Endothelial cell of umbilical vein (primary cell): ENCODE measurements at regions not wholly inside any gene's neighbourhood (a gene's known extent, or its start where the extent isn't known, plus 50 kb on each side); places are given as distances from the start of the nearest gene placed in this dataset.

ENCODE experiments used
- BruUV-seq: library from RNA; stranded (reverse); fragments of 400-500 nt; replicated peaks from 2 replicates; lab custom pipeline; 2021; lab: Mats Ljungman, UMichigan
- CTCF ChIA-PET: fragments of 300-600, 350-600 bp; sonication (Branson Sonifier 250); formaldehyde crosslinking; loops from one replicate; lab custom pipeline; 2021; ENCODE audit warnings: antibody characterized with exemption, inconsistent platforms; lab: Charles Lee
- POLR2A ChIA-PET: fragments of 300-600, 350-600 bp; sonication (Branson Sonifier 250); formaldehyde crosslinking; loops from one replicate; lab custom pipeline; 2021; ENCODE audit warnings: antibody characterized with exemption, inconsistent platforms; lab: Charles Lee
- DNase-seq: peaks from one replicate; pipeline ENCODE4 v3.0.0-alpha.2; 2011; ENCODE audit warnings: low read depth, low spot score
- FAIRE-seq: peaks from 2 replicates; lab custom pipeline; 2011; peaks lifted over from hg19 to GRCh38; lab: Jason Lieb, UNC
- H2AFZ ChIP-seq: 2 replicates; pipeline ENCODE4 v1.6.0; 2012; ENCODE audit warnings: low read depth, low read length, control low read depth, inconsistent platforms
- H3K27ac ChIP-seq: 2 replicates; pipeline ENCODE4 v1.5.1; 2011; ENCODE audit warnings: low read depth, mild to moderate bottlenecking, control low read depth, low read length, moderate library complexity; ENCODE audit not compliant: insufficient read depth
- H3K27me3 ChIP-seq, 2 experiments: 2 replicates each; pipeline versions ENCODE4 v1.6.0 to v1.6.1; 2011; ENCODE audit warnings: low read length in 2 of 2, mixed read lengths in 1 of 2; ENCODE audit not compliant: control insufficient read depth in 2 of 2, insufficient read depth in 2 of 2
- H3K36me3 ChIP-seq, 2 experiments: 2 replicates in 1 of 2; 3 replicates in 1 of 2; pipeline ENCODE4 v1.5.1; 2011; ENCODE audit warnings: low read length in 2 of 2, mild to moderate bottlenecking in 1 of 2, moderate library complexity in 1 of 2; ENCODE audit not compliant: control insufficient read depth in 2 of 2, insufficient read depth in 2 of 2; ENCODE audit errors: extremely low read depth in 1 of 2
- H3K4me1 ChIP-seq: 3 replicates; pipeline ENCODE4 v1.5.1; 2011; ENCODE audit warnings: mild to moderate bottlenecking, low read length; ENCODE audit not compliant: control insufficient read depth, insufficient read depth; ENCODE audit errors: extremely low read depth
- H3K4me2 ChIP-seq: 2 replicates; pipeline ENCODE4 v1.6.1; 2011; ENCODE audit warnings: low read length, control low read depth, mixed read lengths; ENCODE audit not compliant: insufficient read depth
- H3K4me3 ChIP-seq, 3 experiments: fragments of 200-600 bp in 1 of 3; sonication (generic), shearing (Covaris generic) in 1 of 3; replicated peaks in 1 of 3; 2 replicates each; pipeline ENCODE4 v1.5.1; 2011 to 2016; ENCODE audit warnings: control low read depth in 3 of 3, low read length in 3 of 3, mild to moderate bottlenecking in 2 of 3, inconsistent platforms in 1 of 3, low read depth in 1 of 3, moderate library complexity in 1 of 3; ENCODE audit not compliant: insufficient read depth in 1 of 3
- H3K79me2 ChIP-seq: 2 replicates; pipeline ENCODE4 v1.6.0; 2012; ENCODE audit warnings: low read length, inconsistent platforms; ENCODE audit not compliant: control insufficient read depth, insufficient read depth
- H3K9ac ChIP-seq: replicated peaks from 2 replicates; pipeline ENCODE3; 2011; ENCODE audit warnings: low read length, control low read depth; ENCODE audit not compliant: insufficient read depth; ENCODE audit errors: extremely low read depth
- H3K9me1 ChIP-seq: replicated peaks from 3 replicates; pipeline ENCODE4 v1.6.0; 2011; ENCODE audit warnings: mild to moderate bottlenecking, low read length; ENCODE audit not compliant: control insufficient read depth, insufficient read depth; ENCODE audit errors: extremely low read depth
- H3K9me3 ChIP-seq: replicated peaks from 2 replicates; pipeline ENCODE4 v1.5.1; 2012; ENCODE audit warnings: low read length, inconsistent platforms; ENCODE audit not compliant: control insufficient read depth, insufficient read depth
- H4K20me1 ChIP-seq: replicated peaks from 2 replicates; pipeline ENCODE3; 2011; ENCODE audit warnings: mild to moderate bottlenecking, low read length; ENCODE audit not compliant: control insufficient read depth, insufficient read depth; ENCODE audit errors: extremely low read depth
- EZH2 ChIP-seq: IDR thresholded peaks from 2 replicates; pipeline ENCODE4 v1.6.1; 2012; ENCODE audit warnings: borderline replicate concordance, low read depth, mild to moderate bottlenecking, moderate library complexity, low read length, inconsistent platforms; ENCODE audit not compliant: severe bottlenecking
- FOS ChIP-seq: IDR thresholded peaks from 2 replicates; pipeline ENCODE4 v1.6.1; 2011; ENCODE audit warnings: mild to moderate bottlenecking, low read length, moderate library complexity, borderline replicate concordance; ENCODE audit not compliant: insufficient read depth
- GATA2 ChIP-seq: IDR thresholded peaks from 2 replicates; pipeline ENCODE4 v1.7.0; 2011; ENCODE audit warnings: low read depth, mild to moderate bottlenecking, moderate library complexity, mixed read lengths, low read length; ENCODE audit not compliant: insufficient read length, insufficient read depth
- JUN ChIP-seq: IDR thresholded peaks from 2 replicates; pipeline ENCODE4 v1.6.1; 2011; ENCODE audit warnings: borderline replicate concordance, low read depth; ENCODE audit not compliant: insufficient read length, insufficient read depth
- MYC ChIP-seq: IDR thresholded peaks from one replicate; pipeline ENCODE4 v1.6.1; 2011; ENCODE audit warnings: mild to moderate bottlenecking, low read depth, low read length
- POLR2A ChIP-seq: IDR thresholded peaks from 2 replicates; pipeline ENCODE4 v1.6.1; 2012; ENCODE audit warnings: low read depth, mild to moderate bottlenecking, control low read depth, low read length
- POLR2AphosphoS5 ChIP-seq: IDR thresholded peaks from 2 replicates; pipeline ENCODE4 v1.6.1; 2012; ENCODE audit warnings: low read depth, mild to moderate bottlenecking, control low read depth, low read length, moderate library complexity; ENCODE audit not compliant: insufficient read depth
- dilution Hi-C: fragments of 300-500 bp; cut with MboI; formaldehyde crosslinking; loops from one replicate; pipeline ENCODE4 v1.15.0; 2019; ENCODE audit warnings: low sequenced_read_pairs; ENCODE audit not compliant: extremely low pct_ligation_motif_present
- intact Hi-C: fragments of 100-400 bp; cut with micrococcal nuclease; formaldehyde crosslinking; loops from one replicate; pipeline ENCODE4 v1.10.0; 2022
- TF ChIP-seq, protein P1 (sequence below): IDR thresholded peaks from 2 replicates; pipeline ENCODE4 v1.6.1; 2011; ENCODE audit not compliant: insufficient read depth, insufficient read length
- TF ChIP-seq, protein P2 (sequence below), 2 donors: IDR thresholded peaks; 1 replicate in 1 of 2; 2 replicates in 1 of 2; pipeline ENCODE4 v1.5.1; 2011; ENCODE audit warnings: low read length in 2 of 2, mild to moderate bottlenecking in 2 of 2, moderate library complexity in 2 of 2, control low read depth in 1 of 2, inconsistent platforms in 1 of 2, low read depth in 1 of 2; ENCODE audit not compliant: insufficient read depth in 1 of 2; ENCODE audit errors: extremely low read depth in 1 of 2

DNA sequence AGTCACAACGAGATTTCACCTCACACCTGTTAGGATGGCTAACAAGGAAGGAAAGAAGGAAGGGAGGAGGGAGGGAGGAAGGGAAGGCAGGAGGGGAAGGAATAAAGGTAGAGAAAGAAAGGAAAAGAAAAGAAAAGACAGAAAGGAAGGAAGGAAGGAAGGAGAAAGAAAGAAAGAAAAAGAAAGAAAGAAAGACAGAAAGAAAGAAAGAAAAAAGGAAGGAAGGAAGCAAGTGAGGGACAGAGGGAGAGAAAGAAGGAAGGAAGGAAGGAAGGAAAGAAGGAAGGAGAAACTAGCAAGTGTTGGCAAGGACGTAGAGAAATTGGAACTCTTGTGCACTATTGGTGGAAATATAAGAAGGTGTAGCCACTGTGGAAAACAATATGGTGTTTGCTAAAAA lies 52.2 kb downstream of the CCDC185 start:
- Histone ChIP-seq H3K79me2 (no peaks in the 10 kb centered on the region), H3K9me3 (no peaks in the 10 kb centered on the region), H3K4me1 (no peaks in the 10 kb centered on the region), H3K9ac (no peak overlapping the region), H3K4me2 (no peak overlapping the region), H4K20me1 (no peaks in the 10 kb centered on the region), H3K27me3 (no peaks in the 10 kb centered on the region), H3K9me1 (no peaks in the 10 kb centered on the region), H3K36me3 (no peaks in the 10 kb centered on the region), H3K27ac (no peak overlapping the region), H3K4me3 (no peak overlapping the region), H2AFZ (no peak overlapping the region)
- dilution Hi-C loops (no loop called here), intact Hi-C loops (no loop called here)
- DNase-seq (no peak), FAIRE-seq (no peak)
- CTCF ChIA-PET, result no interaction called here
- BruUV-seq, result no TSS peak
- POLR2A ChIA-PET, result no interaction called here
- TF ChIP-seq POLR2AphosphoS5, result no peak
- TF ChIP-seq JUN, result no peak
- no peak for TF ChIP-seq FOS
- TF ChIP-seq, protein P1, sequence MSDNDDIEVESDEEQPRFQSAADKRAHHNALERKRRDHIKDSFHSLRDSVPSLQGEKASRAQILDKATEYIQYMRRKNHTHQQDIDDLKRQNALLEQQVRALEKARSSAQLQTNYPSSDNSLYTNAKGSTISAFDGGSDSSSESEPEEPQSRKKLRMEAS, result no peak
- no peak for TF ChIP-seq GATA2
- TF ChIP-seq MYC, result no peak
- no peak for TF ChIP-seq EZH2
- no peak for TF ChIP-seq POLR2A
- TF ChIP-seq, protein P2, sequence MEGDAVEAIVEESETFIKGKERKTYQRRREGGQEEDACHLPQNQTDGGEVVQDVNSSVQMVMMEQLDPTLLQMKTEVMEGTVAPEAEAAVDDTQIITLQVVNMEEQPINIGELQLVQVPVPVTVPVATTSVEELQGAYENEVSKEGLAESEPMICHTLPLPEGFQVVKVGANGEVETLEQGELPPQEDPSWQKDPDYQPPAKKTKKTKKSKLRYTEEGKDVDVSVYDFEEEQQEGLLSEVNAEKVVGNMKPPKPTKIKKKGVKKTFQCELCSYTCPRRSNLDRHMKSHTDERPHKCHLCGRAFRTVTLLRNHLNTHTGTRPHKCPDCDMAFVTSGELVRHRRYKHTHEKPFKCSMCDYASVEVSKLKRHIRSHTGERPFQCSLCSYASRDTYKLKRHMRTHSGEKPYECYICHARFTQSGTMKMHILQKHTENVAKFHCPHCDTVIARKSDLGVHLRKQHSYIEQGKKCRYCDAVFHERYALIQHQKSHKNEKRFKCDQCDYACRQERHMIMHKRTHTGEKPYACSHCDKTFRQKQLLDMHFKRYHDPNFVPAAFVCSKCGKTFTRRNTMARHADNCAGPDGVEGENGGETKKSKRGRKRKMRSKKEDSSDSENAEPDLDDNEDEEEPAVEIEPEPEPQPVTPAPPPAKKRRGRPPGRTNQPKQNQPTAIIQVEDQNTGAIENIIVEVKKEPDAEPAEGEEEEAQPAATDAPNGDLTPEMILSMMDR (IDR thresholded peaks at IDR 0.05; ENCODE audit: extremely low read depth in 1 of 2, insufficient read depth in 1 of 2, low read depth in 1 of 2, low read length in 2 of 2), result no peak
